PC-3 (cell line): ENCODE measurements at regions not wholly inside any gene's neighbourhood (a gene's known extent, or its start where the extent isn't known, plus 50 kb on each side); places are given as distances from the start of the nearest gene placed in this dataset.

Source experiments
- ATAC-seq: fragments of 200-7000 bp; cut with Tn5 transposase; 2 replicates; pipeline ENCODE4 v1.9.1; 2020; ENCODE audit warnings: mild to moderate bottlenecking, moderate library complexity
- BruUV-seq: library from RNA; stranded (reverse); fragments of 400-500 nt; replicated peaks from 2 replicates; lab custom pipeline; 2021; lab: Mats Ljungman, UMichigan
- CTCF ChIA-PET: fragments of 300-600 bp; sonication (Branson Sonifier 250); formaldehyde crosslinking; loops from one replicate; lab custom pipeline; 2022; ENCODE audit warnings: antibody characterized with exemption; lab: Charles Lee
- POLR2A ChIA-PET: fragments of 300-600 bp; sonication (Branson Sonifier 250); formaldehyde crosslinking; loops from one replicate; lab custom pipeline; 2022; ENCODE audit warnings: antibody characterized with exemption; ENCODE audit not compliant: unreplicated experiment; lab: Charles Lee
- DNase-seq: peaks from one replicate; pipeline ENCODE4 v3.0.0-alpha.2; 2015
- H2AFZ ChIP-seq: fragments of 300-600 bp; sonication (generic); 2 replicates; pipeline ENCODE4 v1.6.0; 2016; ENCODE audit warnings: antibody characterized with exemption, low read length
- H3F3A ChIP-seq: fragments of 300-600 bp; sonication (generic); one replicate; pipeline ENCODE4 v1.6.0; 2017; ENCODE audit warnings: antibody characterized with exemption, low read length, control low read depth, mild to moderate bottlenecking; ENCODE audit not compliant: unreplicated experiment
- H3K27ac ChIP-seq: fragments of 300-600 bp; sonication (generic); 2 replicates; pipeline ENCODE4 v1.5.1; 2016; ENCODE audit warnings: mild to moderate bottlenecking, low read length
- H3K27me3 ChIP-seq: fragments of 300-600 bp; sonication (generic); 2 replicates; pipeline ENCODE4 v1.6.1; 2016; ENCODE audit warnings: low read length, mixed read lengths
- H3K36me3 ChIP-seq: fragments of 300-600 bp; sonication (generic); 2 replicates; pipeline ENCODE4 v1.6.1; 2016; ENCODE audit warnings: low read depth, mixed run types, low read length, mixed read lengths
- H3K4me1 ChIP-seq: fragments of 300-600 bp; sonication (generic); 2 replicates; pipeline ENCODE4 v1.5.1; 2016; ENCODE audit warnings: low read length; ENCODE audit not compliant: insufficient read depth
- H3K4me2 ChIP-seq: fragments of 300-600 bp; sonication (generic); 2 replicates; pipeline ENCODE4 v1.6.0; 2016; ENCODE audit warnings: low read length
- H3K4me3 ChIP-seq: fragments of 300-600 bp; sonication (generic); 2 replicates; pipeline ENCODE4 v1.5.1; 2016; ENCODE audit warnings: mild to moderate bottlenecking, low read length, mixed read lengths
- H3K79me2 ChIP-seq: fragments of 300-600 bp; sonication (generic); 2 replicates; pipeline ENCODE4 v1.6.1; 2017; ENCODE audit warnings: low read length, mixed read lengths
- H3K9ac ChIP-seq: fragments of 300-600 bp; sonication (generic); 2 replicates; pipeline ENCODE4 v1.6.0; 2016; ENCODE audit warnings: mild to moderate bottlenecking, low read length
- H3K9me2 ChIP-seq: fragments of 300-600 bp; sonication (generic); replicated peaks from 2 replicates; pipeline ENCODE4 v1.6.1; 2016; ENCODE audit warnings: mixed run types, low read length, mixed read lengths
- H3K9me3 ChIP-seq: fragments of 300-600 bp; sonication (generic); 2 replicates; pipeline ENCODE4 v1.6.1; 2016; ENCODE audit warnings: low read length, mixed read lengths
- H4K20me1 ChIP-seq: fragments of 300-600 bp; sonication (generic); 2 replicates; pipeline ENCODE4 v1.6.1; 2016; ENCODE audit warnings: low read length, mixed read lengths
- EZH2 ChIP-seq: fragments of 300-600 bp; sonication (generic); IDR thresholded peaks from one replicate; pipeline ENCODE4 v1.6.1; 2017; ENCODE audit warnings: antibody characterized with exemption, mild to moderate bottlenecking, low read length; ENCODE audit not compliant: unreplicated experiment
- EZH2phosphoT487 ChIP-seq: fragments of 300-600 bp; sonication (generic); IDR thresholded peaks from 2 replicates; pipeline ENCODE4 v1.6.1; 2018; ENCODE audit warnings: mild to moderate bottlenecking, antibody characterized with exemption, low read length, borderline replicate concordance
- intact Hi-C: fragments of 100-400 bp; cut with micrococcal nuclease; formaldehyde crosslinking; loops from 2 replicates; pipeline ENCODE4 v1.9.0; 2023
- TF ChIP-seq, protein P1 (sequence below): fragments of 300-600 bp; sonication (generic); conservative IDR thresholded peaks from 2 replicates; pipeline ENCODE4 v1.5.1; 2017; ENCODE audit warnings: antibody characterized with exemption, low read depth, mild to moderate bottlenecking, low read length

DNA sequence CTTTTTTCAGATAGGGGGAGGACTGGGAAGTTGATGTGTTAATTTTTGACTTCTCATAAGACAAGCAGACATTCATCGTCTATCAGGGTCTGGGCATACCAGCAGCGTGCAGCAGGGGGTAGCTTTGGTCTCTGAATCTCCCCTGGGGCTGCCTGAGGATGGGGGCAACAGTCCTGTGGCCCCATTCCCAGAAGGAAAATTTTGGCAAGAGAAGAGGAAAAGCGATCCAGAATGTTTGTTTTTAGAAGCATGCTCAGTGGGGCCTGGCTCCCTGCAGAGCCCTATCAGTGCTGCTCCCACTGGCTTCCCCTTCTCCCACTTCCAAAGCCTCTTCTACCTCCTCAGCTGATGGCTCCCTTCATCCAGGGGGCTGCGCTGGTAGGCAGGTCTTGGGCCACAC is 194.8 kb upstream of the IL12B start:
- H3K9ac ChIP-seq: no peak overlapping the region
- no peaks in the 10 kb centered on the region for H3K79me2 ChIP-seq
- TF ChIP-seq, protein P1, sequence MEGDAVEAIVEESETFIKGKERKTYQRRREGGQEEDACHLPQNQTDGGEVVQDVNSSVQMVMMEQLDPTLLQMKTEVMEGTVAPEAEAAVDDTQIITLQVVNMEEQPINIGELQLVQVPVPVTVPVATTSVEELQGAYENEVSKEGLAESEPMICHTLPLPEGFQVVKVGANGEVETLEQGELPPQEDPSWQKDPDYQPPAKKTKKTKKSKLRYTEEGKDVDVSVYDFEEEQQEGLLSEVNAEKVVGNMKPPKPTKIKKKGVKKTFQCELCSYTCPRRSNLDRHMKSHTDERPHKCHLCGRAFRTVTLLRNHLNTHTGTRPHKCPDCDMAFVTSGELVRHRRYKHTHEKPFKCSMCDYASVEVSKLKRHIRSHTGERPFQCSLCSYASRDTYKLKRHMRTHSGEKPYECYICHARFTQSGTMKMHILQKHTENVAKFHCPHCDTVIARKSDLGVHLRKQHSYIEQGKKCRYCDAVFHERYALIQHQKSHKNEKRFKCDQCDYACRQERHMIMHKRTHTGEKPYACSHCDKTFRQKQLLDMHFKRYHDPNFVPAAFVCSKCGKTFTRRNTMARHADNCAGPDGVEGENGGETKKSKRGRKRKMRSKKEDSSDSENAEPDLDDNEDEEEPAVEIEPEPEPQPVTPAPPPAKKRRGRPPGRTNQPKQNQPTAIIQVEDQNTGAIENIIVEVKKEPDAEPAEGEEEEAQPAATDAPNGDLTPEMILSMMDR: no peak
- no peak for TF ChIP-seq EZH2
- H3K9me2 ChIP-seq: no peaks in the 10 kb centered on the region
- no peak overlapping the region for H2AFZ ChIP-seq
- H3K4me3 ChIP-seq: no peak overlapping the region
- intact Hi-C loops: no loop called here
- no peak overlapping the region for H3K27ac ChIP-seq
- no TSS peak for BruUV-seq
- no peaks in the 10 kb centered on the region for H3F3A ChIP-seq
- no peaks in the 10 kb centered on the region for H3K9me3 ChIP-seq
- H3K4me1 ChIP-seq: no peaks in the 10 kb centered on the region
- no peaks in the 10 kb centered on the region for H3K27me3 ChIP-seq
- DNase-seq (no peak), ATAC-seq (no peak)
- ChIA-PET POLR2A (no interaction called here), CTCF (no interaction called here)
- no peaks in the 10 kb centered on the region for H4K20me1 ChIP-seq
- H3K4me2 ChIP-seq: no peak overlapping the region
- no peaks in the 10 kb centered on the region for H3K36me3 ChIP-seq

DNA sequence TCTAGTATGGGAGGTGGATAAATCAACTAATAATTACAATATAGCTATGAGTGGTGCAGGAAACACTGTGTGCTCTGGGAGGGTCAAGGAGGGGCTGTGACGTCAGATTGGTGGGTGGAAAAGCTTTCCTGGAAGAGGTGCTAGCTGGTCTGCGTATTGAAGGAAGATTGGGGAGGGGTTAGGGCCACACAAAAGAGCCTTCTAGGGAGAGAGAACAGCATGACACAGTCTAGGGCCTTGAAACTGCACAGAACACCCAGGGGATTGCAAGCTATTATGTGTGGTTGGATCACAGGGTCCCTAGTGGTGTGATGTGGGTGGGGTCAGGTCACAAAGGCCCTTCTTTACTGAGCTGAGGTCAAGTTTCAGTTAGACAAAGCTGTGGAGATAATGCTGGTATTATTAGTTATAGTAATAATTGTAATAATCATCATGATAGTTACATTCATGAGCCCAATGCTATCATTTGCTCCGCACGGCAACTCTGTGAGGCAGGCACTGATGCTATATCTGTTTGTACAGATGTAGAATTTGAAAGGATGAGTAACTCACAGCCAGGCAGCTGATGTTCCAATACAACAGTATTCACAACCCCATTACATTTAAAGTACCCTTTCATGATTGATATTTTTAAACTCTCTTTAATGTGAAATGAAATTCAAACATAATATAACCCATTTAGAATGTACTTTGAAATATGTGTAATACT is 197.4 kb upstream of the IL12B start:
- H3K4me2 ChIP-seq: no peak overlapping the region
- H3K9ac ChIP-seq: no peak overlapping the region
- no peak overlapping the region for H3K27ac ChIP-seq
- no peak overlapping the region for H2AFZ ChIP-seq
- no peak for ATAC-seq
- H3K4me3 ChIP-seq: no peak overlapping the region
- H3K27me3 ChIP-seq: no peaks in the 10 kb centered on the region
- TF ChIP-seq, protein P1: no peak
- TF ChIP-seq EZH2phosphoT487 (no peak), EZH2 (no peak)
- no peaks in the 10 kb centered on the region for H3K4me1 ChIP-seq
- BruUV-seq: no TSS peak
- intact Hi-C loops: no loop called here
- no peaks in the 10 kb centered on the region for H4K20me1 ChIP-seq
- ChIA-PET POLR2A (no interaction called here), CTCF (no interaction called here)
- no peaks in the 10 kb centered on the region for H3K36me3 ChIP-seq
- no peaks in the 10 kb centered on the region for H3K9me3 ChIP-seq
- no peaks in the 10 kb centered on the region for H3K79me2 ChIP-seq
- DNase-seq: no peak
- H3K9me2 ChIP-seq: no peaks in the 10 kb centered on the region
- no peaks in the 10 kb centered on the region for H3F3A ChIP-seq

DNA sequence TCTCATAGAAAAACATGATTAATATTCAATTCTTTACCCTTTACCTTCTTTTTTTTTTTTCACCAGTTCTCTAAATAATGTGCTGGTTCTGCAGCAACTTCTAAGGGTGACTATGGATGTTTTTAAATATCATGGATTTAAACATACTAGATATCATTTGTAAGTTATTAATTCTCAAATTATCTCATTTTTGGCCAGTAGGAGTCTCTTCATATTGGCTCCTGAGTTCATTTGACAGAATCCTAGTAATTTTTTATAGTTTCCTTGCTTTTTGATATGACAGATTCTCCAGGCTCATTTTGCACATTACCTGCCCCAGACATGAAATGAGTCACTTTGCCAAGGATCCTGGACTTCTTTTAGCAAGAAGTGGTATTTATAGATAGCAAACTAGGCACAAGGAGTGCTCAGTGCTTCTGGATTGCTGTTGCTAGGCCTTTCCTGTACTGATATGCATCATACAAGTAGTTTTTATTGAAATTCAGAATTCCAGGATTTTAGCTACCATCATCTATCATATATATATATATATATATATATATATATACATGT is 201.3 kb upstream of the IL12B start:
- H3K27me3 ChIP-seq: no peaks in the 10 kb centered on the region
- DNase-seq (peak; percentile 36), ATAC-seq (peak; percentile 42)
- H3K9me3 ChIP-seq: no peaks in the 10 kb centered on the region
- H4K20me1 ChIP-seq: no peaks in the 10 kb centered on the region
- no TSS peak for BruUV-seq
- H3K27ac ChIP-seq: no peak overlapping the region
- no peak overlapping the region for H2AFZ ChIP-seq
- H3K36me3 ChIP-seq: no peaks in the 10 kb centered on the region
- H3K4me2 ChIP-seq: no peak overlapping the region
- H3K9me2 ChIP-seq: no peaks in the 10 kb centered on the region
- CTCF ChIA-PET: interaction anchor here (0.5 kb wide), 1 partner anchor 1699 kb away, joined by 4 read pairs; no protein-coding TSS in a partner anchor
- POLR2A ChIA-PET: no interaction called here
- H3F3A ChIP-seq: no peaks in the 10 kb centered on the region
- no peaks in the 10 kb centered on the region for H3K4me1 ChIP-seq
- no peak overlapping the region for H3K4me3 ChIP-seq
- intact Hi-C loops: loop anchor here (1.0 to 5.0 kb wide), 2 partner anchors 385 to 456 kb away; partner anchors contain the start of gene ADRA1B
- H3K79me2 ChIP-seq: no peaks in the 10 kb centered on the region
- TF ChIP-seq, protein P1: peak; percentile 48; the same call in 1 of the 2 replicates
- TF ChIP-seq EZH2phosphoT487 (no peak), EZH2 (no peak)
- no peak overlapping the region for H3K9ac ChIP-seq
